ENCODE measurements at regions not wholly inside any gene's neighbourhood (a gene's known extent, or its start where the extent isn't known, plus 50 kb on each side); places are given as distances from the start of the nearest gene placed in this dataset.
"Not testable (repeated sequence)": the region's sequence is repeated elsewhere in the genome, so short reads cannot be mapped to it uniquely, and the experiment has no call there.

DNA sequence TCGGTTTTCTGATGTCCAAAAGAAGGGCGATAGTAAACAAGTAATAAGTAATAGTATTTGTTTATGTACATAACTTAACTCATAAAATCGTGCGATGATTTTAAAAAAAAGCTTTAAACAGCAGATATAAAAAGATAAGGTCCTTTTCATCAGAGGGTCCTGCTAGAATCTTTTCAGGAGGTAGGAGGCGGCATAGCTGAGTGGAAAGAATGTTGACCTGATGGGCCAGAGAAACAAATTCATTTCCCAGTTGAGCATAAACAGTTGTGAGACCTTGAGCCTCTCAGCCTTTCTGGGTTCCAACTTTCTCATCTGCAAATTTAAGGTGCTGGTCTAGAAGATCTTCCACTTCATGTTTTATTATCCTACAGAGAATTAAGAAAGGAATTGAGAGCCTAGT, 173.5 kb downstream of the LACC1 start (continued):
- no peak for TF ChIP-seq ZNF317 (CRISPR knock-in tag; IDR thresholded peaks at IDR 0.05)
- no peak for TF ChIP-seq ZNF782 (CRISPR knock-in tag; IDR thresholded peaks at IDR 0.05; ENCODE audit: borderline replicate concordance)

- H3K36me3 ChIP-seq (replicated peaks in 1 of 2; ENCODE audit: control insufficient read depth in 1 of 2, insufficient read depth in 2 of 2, low read length in 2 of 2), result no peaks in the 10 kb centered on the region
- no peaks in the 10 kb centered on the region for H3K4me1 ChIP-seq (ENCODE audit: insufficient read depth, low read length)
- TF ChIP-seq YY1 (IDR thresholded peaks at IDR 0.05; ENCODE audit: insufficient read depth, insufficient replicate concordance, low read depth, low read length), result no peak
- TF ChIP-seq KDM1A (CRISPR knock-in tag; IDR thresholded peaks at IDR 0.05), result no peak
- TF ChIP-seq ZBTB49 (CRISPR knock-in tag; IDR thresholded peaks at IDR 0.05; ENCODE audit: borderline replicate concordance), result no peak
- TF ChIP-seq ZNF101 (CRISPR knock-in tag; IDR thresholded peaks at IDR 0.05; ENCODE audit: borderline replicate concordance, low read depth), result no peak
- TF ChIP-seq, protein P1, sequence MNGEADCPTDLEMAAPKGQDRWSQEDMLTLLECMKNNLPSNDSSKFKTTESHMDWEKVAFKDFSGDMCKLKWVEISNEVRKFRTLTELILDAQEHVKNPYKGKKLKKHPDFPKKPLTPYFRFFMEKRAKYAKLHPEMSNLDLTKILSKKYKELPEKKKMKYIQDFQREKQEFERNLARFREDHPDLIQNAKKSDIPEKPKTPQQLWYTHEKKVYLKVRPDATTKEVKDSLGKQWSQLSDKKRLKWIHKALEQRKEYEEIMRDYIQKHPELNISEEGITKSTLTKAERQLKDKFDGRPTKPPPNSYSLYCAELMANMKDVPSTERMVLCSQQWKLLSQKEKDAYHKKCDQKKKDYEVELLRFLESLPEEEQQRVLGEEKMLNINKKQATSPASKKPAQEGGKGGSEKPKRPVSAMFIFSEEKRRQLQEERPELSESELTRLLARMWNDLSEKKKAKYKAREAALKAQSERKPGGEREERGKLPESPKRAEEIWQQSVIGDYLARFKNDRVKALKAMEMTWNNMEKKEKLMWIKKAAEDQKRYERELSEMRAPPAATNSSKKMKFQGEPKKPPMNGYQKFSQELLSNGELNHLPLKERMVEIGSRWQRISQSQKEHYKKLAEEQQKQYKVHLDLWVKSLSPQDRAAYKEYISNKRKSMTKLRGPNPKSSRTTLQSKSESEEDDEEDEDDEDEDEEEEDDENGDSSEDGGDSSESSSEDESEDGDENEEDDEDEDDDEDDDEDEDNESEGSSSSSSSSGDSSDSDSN (CRISPR knock-in tag; IDR thresholded peaks at IDR 0.05), result no peak
- DNase-seq (ENCODE audit: low spot score) (no peak), FAIRE-seq (no peak), ATAC-seq (no peak)
- H3K27me3 ChIP-seq (ENCODE audit: control insufficient read depth in 1 of 2, insufficient read depth in 2 of 2, low read length in 2 of 2), result no peaks in the 10 kb centered on the region
- H3K79me2 ChIP-seq (ENCODE audit: insufficient read depth, low read length), result no peaks in the 10 kb centered on the region
- H3K9ac ChIP-seq (ENCODE audit: insufficient read depth, low read depth, low read length), result no peak overlapping the region
- no TSS peak for BruUV-seq (replicated peaks)
- H2AFZ ChIP-seq (ENCODE audit: low read length), result no peak overlapping the region
- CTCF ChIA-PET (ENCODE audit: low intra/inter-chr PET ratio, low total read pairs), result no interaction called here
- intact Hi-C loops (cut with micrococcal nuclease; ENCODE audit: unreplicated experiment) (loop anchor here (5.0 kb wide), 1 partner anchor 88 kb away; no protein-coding TSS in a partner anchor), in situ Hi-C loops (cut with HindIII; ENCODE audit: extremely low pct_ligation_motif_present, low pct_unique_long_range_greater_than_20kb) (loop anchor here (5.0 to 10.0 kb wide), 2 partner anchors 383 to 420 kb away; no protein-coding TSS in a partner anchor)
- POLR2A ChIA-PET, result no interaction called here
- H3K9me3 ChIP-seq (ENCODE audit: low read length), result no peaks in the 10 kb centered on the region
- H4K20me1 ChIP-seq (ENCODE audit: insufficient read depth, low read length), result no peaks in the 10 kb centered on the region
- H3K4me3 ChIP-seq (replicated peaks in 1 of 3; ENCODE audit: insufficient read depth in 1 of 3, low read depth in 2 of 3, low read length in 3 of 3), result no peak overlapping the region
- H3K27ac ChIP-seq (ENCODE audit: extremely low read length, insufficient read depth, low read length), result no peak overlapping the region
- H3K4me2 ChIP-seq (ENCODE audit: low read depth, low read length), result no peak overlapping the region
- 45% methylated on average over 1 of the region's 1 CpG for WGBS (ENCODE audit: low lambda C conversion rate)
These were observed 174.8 kb downstream of the LACC1 start for GRCh38 chr13:44054525-44054924.

- WGBS (ENCODE audit: low lambda C conversion rate), result 1% methylated on average over 6 of the region's 6 CpGs
- H3K27ac ChIP-seq (ENCODE audit: extremely low read length, insufficient read depth, low read length); CTCF ChIA-PET (ENCODE audit: low intra/inter-chr PET ratio, low total read pairs): not testable (repeated sequence)
These were observed 176.0 kb downstream of the LACC1 start for GRCh38 chr13:44055681-44056080.

More at GRCh38 chr13:44055681-44056080, 176.0 kb downstream of the LACC1 start:
- H3K4me1 ChIP-seq (ENCODE audit: insufficient read depth, low read length); H3K9ac ChIP-seq (ENCODE audit: insufficient read depth, low read depth, low read length); FAIRE-seq; H3K9me3 ChIP-seq (ENCODE audit: low read length); H3K27me3 ChIP-seq (ENCODE audit: control insufficient read depth in 1 of 2, insufficient read depth in 2 of 2, low read length in 2 of 2); H3K79me2 ChIP-seq (ENCODE audit: insufficient read depth, low read length); intact Hi-C loops (cut with micrococcal nuclease; ENCODE audit: unreplicated experiment); H2AFZ ChIP-seq (ENCODE audit: low read length); H4K20me1 ChIP-seq (ENCODE audit: insufficient read depth, low read length); BruUV-seq (replicated peaks); H3K4me2 ChIP-seq (ENCODE audit: low read depth, low read length); H3K4me3 ChIP-seq (replicated peaks in 1 of 3; ENCODE audit: insufficient read depth in 1 of 3, low read depth in 2 of 3, low read length in 3 of 3); ATAC-seq; H3K36me3 ChIP-seq (replicated peaks in 1 of 2; ENCODE audit: control insufficient read depth in 1 of 2, insufficient read depth in 2 of 2, low read length in 2 of 2); DNase-seq (ENCODE audit: low spot score); POLR2A ChIA-PET: not testable (repeated sequence)
- in situ Hi-C loops (cut with HindIII; ENCODE audit: extremely low pct_ligation_motif_present, low pct_unique_long_range_greater_than_20kb), result loop anchor here (10.0 kb wide), 1 partner anchor 419 kb away; no protein-coding TSS in a partner anchor
